Mesothelial cell of epicardium (in vitro differentiated cells): ENCODE measurements at regions not wholly inside any gene's neighbourhood (a gene's known extent, or its start where the extent isn't known, plus 50 kb on each side); places are given as distances from the start of the nearest gene placed in this dataset.

Source experiments
- DNase-seq, 2 experiments: peaks; one replicate each; pipeline ENCODE4 v3.0.0; 2021; ENCODE audit warnings: low spot score in 2 of 2; ENCODE audit not compliant: unreplicated experiment in 2 of 2
- H3K27ac Mint-ChIP-seq: 2 replicates; pipeline ENCODE4 v1.8.0; 2021; ENCODE audit warnings: mixed read lengths
- H3K27me3 Mint-ChIP-seq: 2 replicates; pipeline ENCODE4 v1.8.0; 2021; ENCODE audit warnings: low read depth, mixed read lengths
- H3K36me3 Mint-ChIP-seq: 2 replicates; pipeline ENCODE4 v1.8.0; 2021; ENCODE audit warnings: mixed read lengths
- H3K4me1 Mint-ChIP-seq: 2 replicates; pipeline ENCODE4 v1.8.0; 2021; ENCODE audit warnings: mixed read lengths
- H3K4me3 Mint-ChIP-seq: 2 replicates; pipeline ENCODE4 v1.8.0; 2021; ENCODE audit warnings: mild to moderate bottlenecking, moderate library complexity, mixed read lengths
- H3K9me3 Mint-ChIP-seq: 2 replicates; pipeline ENCODE4 v1.8.0; 2021; ENCODE audit warnings: mixed read lengths
- CTCF ChIP-seq: fragments of 200-600 bp; sonication (generic); IDR thresholded peaks from one replicate; pipeline ENCODE4 v1.5.0; 2021; ENCODE audit warnings: antibody characterized with exemption; ENCODE audit not compliant: unreplicated experiment

- Mint-ChIP-seq H3K27ac (no peak overlapping the region), H3K27me3 (no peaks in the 10 kb centered on the region), H3K4me1 (no peaks in the 10 kb centered on the region), H3K4me3 (no peak overlapping the region), H3K36me3 (no peaks in the 10 kb centered on the region), H3K9me3 (no peaks in the 10 kb centered on the region)
- no peak for DNase-seq
- no peak for TF ChIP-seq CTCF
Measured at GRCh38 chr5:89384391-89384790, 501.4 kb upstream of the MEF2C start.

- no peaks in the 10 kb centered on the region for H3K36me3 Mint-ChIP-seq
- no peaks in the 10 kb centered on the region for H3K9me3 Mint-ChIP-seq
Measured at GRCh38 chr5:89380635-89381034, 497.7 kb upstream of the MEF2C start.

GRCh38 chr5:89377767-89378455 lies 494.9 kb upstream of the MEF2C start:
- no peak for TF ChIP-seq CTCF
- Mint-ChIP-seq H3K27ac (no peak overlapping the region), H3K9me3 (no peaks in the 10 kb centered on the region), H3K4me1 (peaks cover 25% of the 10 kb centered on the region), H3K36me3 (no peaks in the 10 kb centered on the region), H3K27me3 (no peaks in the 10 kb centered on the region), H3K4me3 (no peak overlapping the region)
- DNase-seq: no peak

More at GRCh38 chr5:89380635-89381034, 497.7 kb upstream of the MEF2C start:
- Mint-ChIP-seq H3K4me3 (no peak overlapping the region), H3K4me1 (peaks cover 10% of the 10 kb centered on the region), H3K27me3 (no peaks in the 10 kb centered on the region), H3K27ac (no peak overlapping the region)
- TF ChIP-seq CTCF: no peak
- DNase-seq: no peak

GRCh38 chr5:89374818-89375521 lies 492.0 kb upstream of the MEF2C start:
- Mint-ChIP-seq H3K4me1 (peaks cover 25% of the 10 kb centered on the region), H3K9me3 (no peaks in the 10 kb centered on the region), H3K27me3 (no peaks in the 10 kb centered on the region), H3K4me3 (no peak overlapping the region), H3K27ac (no peak overlapping the region), H3K36me3 (no peaks in the 10 kb centered on the region)
- no peak for DNase-seq
- TF ChIP-seq CTCF: no peak

GRCh38 chr5:89374144-89374784 lies 491.3 kb upstream of the MEF2C start:
- Mint-ChIP-seq H3K27me3 (no peaks in the 10 kb centered on the region), H3K36me3 (no peaks in the 10 kb centered on the region), H3K9me3 (no peaks in the 10 kb centered on the region), H3K4me1 (peaks cover 25% of the 10 kb centered on the region), H3K27ac (no peak overlapping the region), H3K4me3 (no peak overlapping the region)
- TF ChIP-seq CTCF: no peak
- DNase-seq: no peak
